C4-2B (cell line): ENCODE measurements at regions not wholly inside any gene's neighbourhood (a gene's known extent, or its start where the extent isn't known, plus 50 kb on each side); places are given as distances from the start of the nearest gene placed in this dataset.

ENCODE experiments used
- ZFX ChIP-seq: fragments of 450-650 bp; IDR thresholded peaks from 2 replicates; pipeline ENCODE4 v1.6.1; 2017
- TF ChIP-seq, protein P1 (sequence below): fragments of 450-650 bp; conservative IDR thresholded peaks from 2 replicates; pipeline ENCODE4 v1.5.1; 2017; ENCODE audit warnings: mild to moderate bottlenecking

DNA sequence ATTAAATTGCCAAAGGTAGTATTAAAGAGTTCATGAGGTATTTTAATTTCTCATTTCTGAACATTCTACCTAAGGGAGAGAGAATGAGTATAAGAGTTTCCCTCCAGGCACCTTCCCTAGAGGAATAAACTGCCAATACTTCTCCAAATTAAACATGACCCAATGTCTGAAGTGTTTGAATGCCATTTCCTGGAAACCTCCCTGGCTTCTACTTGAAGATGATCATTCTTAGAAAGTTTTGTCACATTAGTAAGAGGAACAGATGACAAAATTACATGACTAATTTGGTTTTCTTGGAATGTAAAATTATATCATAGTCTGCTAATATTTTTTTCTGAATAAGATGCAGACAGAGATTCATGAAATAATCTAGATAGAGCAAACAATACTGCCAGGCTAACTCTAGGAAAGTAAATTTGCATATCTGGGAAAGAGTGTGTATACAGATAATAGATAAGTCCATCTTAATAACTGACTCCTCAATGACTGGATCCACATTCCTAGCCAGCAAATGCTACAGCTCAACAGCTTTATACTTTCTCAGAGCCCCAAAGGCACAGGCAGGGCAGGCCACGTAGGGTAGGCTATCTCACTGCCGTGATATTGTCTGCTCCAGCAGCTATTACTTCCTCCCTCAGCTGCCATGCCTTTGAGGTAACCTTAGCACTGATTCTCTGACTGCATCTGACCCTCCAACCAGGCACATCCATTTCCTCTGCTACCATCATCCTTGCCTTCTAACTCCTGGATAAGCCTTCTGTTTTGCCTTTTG is 630.8 kb upstream of the PIK3C3 start:
- no peak for TF ChIP-seq ZFX
- TF ChIP-seq, protein P1, sequence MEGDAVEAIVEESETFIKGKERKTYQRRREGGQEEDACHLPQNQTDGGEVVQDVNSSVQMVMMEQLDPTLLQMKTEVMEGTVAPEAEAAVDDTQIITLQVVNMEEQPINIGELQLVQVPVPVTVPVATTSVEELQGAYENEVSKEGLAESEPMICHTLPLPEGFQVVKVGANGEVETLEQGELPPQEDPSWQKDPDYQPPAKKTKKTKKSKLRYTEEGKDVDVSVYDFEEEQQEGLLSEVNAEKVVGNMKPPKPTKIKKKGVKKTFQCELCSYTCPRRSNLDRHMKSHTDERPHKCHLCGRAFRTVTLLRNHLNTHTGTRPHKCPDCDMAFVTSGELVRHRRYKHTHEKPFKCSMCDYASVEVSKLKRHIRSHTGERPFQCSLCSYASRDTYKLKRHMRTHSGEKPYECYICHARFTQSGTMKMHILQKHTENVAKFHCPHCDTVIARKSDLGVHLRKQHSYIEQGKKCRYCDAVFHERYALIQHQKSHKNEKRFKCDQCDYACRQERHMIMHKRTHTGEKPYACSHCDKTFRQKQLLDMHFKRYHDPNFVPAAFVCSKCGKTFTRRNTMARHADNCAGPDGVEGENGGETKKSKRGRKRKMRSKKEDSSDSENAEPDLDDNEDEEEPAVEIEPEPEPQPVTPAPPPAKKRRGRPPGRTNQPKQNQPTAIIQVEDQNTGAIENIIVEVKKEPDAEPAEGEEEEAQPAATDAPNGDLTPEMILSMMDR = no peak
